ENCODE measurements at regions not wholly inside any gene's neighbourhood (a gene's known extent, or its start where the extent isn't known, plus 50 kb on each side); places are given as distances from the start of the nearest gene placed in this dataset.

GRCh38 chr5:45793638-45794532, 97.7 kb upstream of the HCN1 start:
- Histone ChIP-seq H3K9ac (ENCODE audit: low read length) (no peak overlapping the region), H3K79me2 (ENCODE audit: insufficient read depth, low read length) (no peaks in the 10 kb centered on the region), H3K4me3 (ENCODE audit: insufficient read depth, low read depth, low read length) (no peak overlapping the region), H4K20me1 (ENCODE audit: insufficient read depth, low read length) (no peaks in the 10 kb centered on the region), H2AFZ (ENCODE audit: low read depth, low read length) (no peak overlapping the region), H3K4me1 (ENCODE audit: insufficient read depth, low read length) (no peaks in the 10 kb centered on the region), H3K27me3 (ENCODE audit: insufficient read depth, low read length) (no peaks in the 10 kb centered on the region), H3K4me2 (ENCODE audit: low read length) (no peak overlapping the region), H3K36me3 (ENCODE audit: insufficient read depth, low read length) (no peaks in the 10 kb centered on the region), H3K27ac (ENCODE audit: low read depth, low read length) (no peak overlapping the region), H3K9me3 (ENCODE audit: insufficient read depth, low read depth, low read length) (no peaks in the 10 kb centered on the region)
- no peak overlapping the region for H3K4me3 Mint-ChIP-seq (ENCODE audit: unreplicated experiment)
- H3K9me3 Mint-ChIP-seq (ENCODE audit: unreplicated experiment): peaks cover 14% of the 10 kb centered on the region
- H3K27ac Mint-ChIP-seq (ENCODE audit: unreplicated experiment): peak overlapping the region; percentile 48
- TF ChIP-seq, protein P1, sequence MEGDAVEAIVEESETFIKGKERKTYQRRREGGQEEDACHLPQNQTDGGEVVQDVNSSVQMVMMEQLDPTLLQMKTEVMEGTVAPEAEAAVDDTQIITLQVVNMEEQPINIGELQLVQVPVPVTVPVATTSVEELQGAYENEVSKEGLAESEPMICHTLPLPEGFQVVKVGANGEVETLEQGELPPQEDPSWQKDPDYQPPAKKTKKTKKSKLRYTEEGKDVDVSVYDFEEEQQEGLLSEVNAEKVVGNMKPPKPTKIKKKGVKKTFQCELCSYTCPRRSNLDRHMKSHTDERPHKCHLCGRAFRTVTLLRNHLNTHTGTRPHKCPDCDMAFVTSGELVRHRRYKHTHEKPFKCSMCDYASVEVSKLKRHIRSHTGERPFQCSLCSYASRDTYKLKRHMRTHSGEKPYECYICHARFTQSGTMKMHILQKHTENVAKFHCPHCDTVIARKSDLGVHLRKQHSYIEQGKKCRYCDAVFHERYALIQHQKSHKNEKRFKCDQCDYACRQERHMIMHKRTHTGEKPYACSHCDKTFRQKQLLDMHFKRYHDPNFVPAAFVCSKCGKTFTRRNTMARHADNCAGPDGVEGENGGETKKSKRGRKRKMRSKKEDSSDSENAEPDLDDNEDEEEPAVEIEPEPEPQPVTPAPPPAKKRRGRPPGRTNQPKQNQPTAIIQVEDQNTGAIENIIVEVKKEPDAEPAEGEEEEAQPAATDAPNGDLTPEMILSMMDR (IDR thresholded peaks at IDR 0.05; ENCODE audit: insufficient read depth, low read depth, low read length): no peak
- no peak for TF ChIP-seq EZH2 (IDR thresholded peaks at IDR 0.05; ENCODE audit: insufficient read depth, low read length)
- no peaks in the 10 kb centered on the region for H3K36me3 Mint-ChIP-seq (ENCODE audit: low read depth, unreplicated experiment)
- FAIRE-seq: no peak
- H3K4me1 Mint-ChIP-seq (ENCODE audit: low read depth, unreplicated experiment): peaks cover 12% of the 10 kb centered on the region
- DNase-seq (ENCODE audit: low read depth): no peak
- H3K27me3 Mint-ChIP-seq (ENCODE audit: low read depth, unreplicated experiment): no peaks in the 10 kb centered on the region

- Histone ChIP-seq H3K79me2 (ENCODE audit: insufficient read depth, low read length) (no peaks in the 10 kb centered on the region), H3K27me3 (ENCODE audit: insufficient read depth, low read length) (no peaks in the 10 kb centered on the region), H3K4me1 (ENCODE audit: insufficient read depth, low read length) (no peaks in the 10 kb centered on the region), H3K4me3 (ENCODE audit: insufficient read depth, low read depth, low read length) (no peak overlapping the region), H3K9me3 (ENCODE audit: insufficient read depth, low read depth, low read length) (no peaks in the 10 kb centered on the region), H3K36me3 (ENCODE audit: insufficient read depth, low read length) (no peaks in the 10 kb centered on the region), H3K4me2 (ENCODE audit: low read length) (no peak overlapping the region), H4K20me1 (ENCODE audit: insufficient read depth, low read length) (no peaks in the 10 kb centered on the region), H3K9ac (ENCODE audit: low read length) (no peak overlapping the region), H3K27ac (ENCODE audit: low read depth, low read length) (no peak overlapping the region), H2AFZ (ENCODE audit: low read depth, low read length) (no peak overlapping the region)
- DNase-seq (ENCODE audit: low read depth): no peak
- no peak for FAIRE-seq
- Mint-ChIP-seq H3K4me3 (ENCODE audit: unreplicated experiment) (no peak overlapping the region), H3K27me3 (ENCODE audit: low read depth, unreplicated experiment) (no peaks in the 10 kb centered on the region), H3K27ac (ENCODE audit: unreplicated experiment) (no peak overlapping the region), H3K9me3 (ENCODE audit: unreplicated experiment) (no peaks in the 10 kb centered on the region), H3K4me1 (ENCODE audit: low read depth, unreplicated experiment) (no peaks in the 10 kb centered on the region), H3K36me3 (ENCODE audit: low read depth, unreplicated experiment) (no peaks in the 10 kb centered on the region)
- TF ChIP-seq, protein P1 (IDR thresholded peaks at IDR 0.05; ENCODE audit: insufficient read depth, low read depth, low read length): no peak
- no peak for TF ChIP-seq EZH2 (IDR thresholded peaks at IDR 0.05; ENCODE audit: insufficient read depth, low read length)
These were observed 83.9 kb upstream of the HCN1 start for GRCh38 chr5:45779874-45780671.

Data from astrocyte (in vitro differentiated cells and primary cell).